ENCODE measurements at regions not wholly inside any gene's neighbourhood (a gene's known extent, or its start where the extent isn't known, plus 50 kb on each side); places are given as distances from the start of the nearest gene placed in this dataset. TPM values are rescaled to one million over a fixed set of nuclear protein-coding genes. Genes with fewer than 3 reads are reported as not detected.
"Not testable (repeated sequence)": the region's sequence is repeated elsewhere in the genome, so short reads cannot be mapped to it uniquely, and the experiment has no call there.

- H3K27me3 ChIP-seq; DNase-seq (ENCODE audit: extremely low spot score in 2 of 2); H3K4me1 ChIP-seq; H3K9me3 ChIP-seq; H3K27ac ChIP-seq; H3K36me3 ChIP-seq; intact Hi-C loops (cut with DNase I); H3K4me3 ChIP-seq: not testable (repeated sequence)
- peak in 1 of 2 donors; percentile 44 for TF ChIP-seq POLR2AphosphoS5 (IDR thresholded peaks at IDR 0.05; ENCODE audit: insufficient read depth in 1 of 2, low read depth in 1 of 2)
These were observed 552.0 kb upstream of the TPTE start for GRCh38 chr21:9969399-9969798.

- H3K36me3 ChIP-seq; intact Hi-C loops (cut with DNase I); DNase-seq (ENCODE audit: extremely low spot score in 2 of 2); H3K4me1 ChIP-seq; H3K27ac ChIP-seq; H3K27me3 ChIP-seq; H3K9me3 ChIP-seq; H3K4me3 ChIP-seq: not testable (repeated sequence)
These were observed 549.4 kb upstream of the TPTE start for GRCh38 chr21:9972018-9972417.

GRCh38 chr21:9978371-9978770, 543.0 kb upstream of the TPTE start:
- H3K4me3 ChIP-seq; intact Hi-C loops (cut with DNase I); H3K27ac ChIP-seq; H3K4me1 ChIP-seq; DNase-seq (ENCODE audit: extremely low spot score in 2 of 2); H3K36me3 ChIP-seq; H3K9me3 ChIP-seq; H3K27me3 ChIP-seq: not testable (repeated sequence)

GRCh38 chr21:9997507-9997906, 523.9 kb upstream of the TPTE start:
- H3K36me3 ChIP-seq; H3K27ac ChIP-seq; DNase-seq (ENCODE audit: extremely low spot score in 2 of 2); H3K9me3 ChIP-seq; intact Hi-C loops (cut with DNase I); H3K4me3 ChIP-seq; H3K4me1 ChIP-seq; H3K27me3 ChIP-seq: not testable (repeated sequence)

GRCh38 chr21:10002762-10003313, 518.5 kb upstream of the TPTE start:
- H3K27ac ChIP-seq; DNase-seq (ENCODE audit: extremely low spot score in 2 of 2); H3K9me3 ChIP-seq; intact Hi-C loops (cut with DNase I); H3K27me3 ChIP-seq; H3K36me3 ChIP-seq; H3K4me3 ChIP-seq; H3K4me1 ChIP-seq: not testable (repeated sequence)

- H3K36me3 ChIP-seq; H3K27me3 ChIP-seq; H3K9me3 ChIP-seq; H3K4me1 ChIP-seq; DNase-seq (ENCODE audit: extremely low spot score in 2 of 2); intact Hi-C loops (cut with DNase I); H3K4me3 ChIP-seq; H3K27ac ChIP-seq: not testable (repeated sequence)
These were observed 515.6 kb upstream of the TPTE start for GRCh38 chr21:10005791-10006190.

GRCh38 chr21:10016991-10017390, 504.4 kb upstream of the TPTE start:
- H3K27ac ChIP-seq; H3K27me3 ChIP-seq; H3K4me3 ChIP-seq; H3K9me3 ChIP-seq; H3K36me3 ChIP-seq; intact Hi-C loops (cut with DNase I); H3K4me1 ChIP-seq; DNase-seq (ENCODE audit: extremely low spot score in 2 of 2): not testable (repeated sequence)

GRCh38 chr21:10017757-10018156, 503.6 kb upstream of the TPTE start:
- H3K4me3 ChIP-seq; H3K4me1 ChIP-seq; H3K27ac ChIP-seq; intact Hi-C loops (cut with DNase I); H3K27me3 ChIP-seq; H3K36me3 ChIP-seq; H3K9me3 ChIP-seq; DNase-seq (ENCODE audit: extremely low spot score in 2 of 2): not testable (repeated sequence)

GRCh38 chr21:10021462-10021861, 499.9 kb upstream of the TPTE start:
- H3K27ac ChIP-seq; H3K4me1 ChIP-seq; H3K36me3 ChIP-seq; intact Hi-C loops (cut with DNase I); H3K27me3 ChIP-seq; H3K9me3 ChIP-seq; H3K4me3 ChIP-seq; DNase-seq (ENCODE audit: extremely low spot score in 2 of 2): not testable (repeated sequence)

- H3K27me3 ChIP-seq; H3K9me3 ChIP-seq; H3K4me1 ChIP-seq; DNase-seq (ENCODE audit: extremely low spot score in 2 of 2); H3K27ac ChIP-seq; H3K4me3 ChIP-seq; intact Hi-C loops (cut with DNase I); H3K36me3 ChIP-seq: not testable (repeated sequence)
These were observed 498.6 kb upstream of the TPTE start for GRCh38 chr21:10022745-10023144.

Small RNAs in the stretch of these regions (small RNA-seq; reads per million reads assigned to genes)
- not detected for gene AC018692.3
- not detected for gene RF00003
- not detected for gene RF00156
- not detected for gene RN7SL52P
